K562 (cell line): ENCODE measurements at regions not wholly inside any gene's neighbourhood (a gene's known extent, or its start where the extent isn't known, plus 50 kb on each side); places are given as distances from the start of the nearest gene placed in this dataset.

Source experiments
- ATAC-seq: fragments of 200-7000 bp; cut with Tn5 transposase; 3 replicates; pipeline ENCODE4 v1.9.1; 2020; ENCODE audit warnings: moderate library complexity
- BruUV-seq: library from RNA; stranded (reverse); fragments of 400-500 nt; replicated peaks from 2 replicates; lab custom pipeline; 2021; lab: Mats Ljungman, UMichigan
- CTCF ChIA-PET: fragments of 300-600 bp; formaldehyde crosslinking; extraction: SDS; loops from one replicate; lab custom pipeline; 2021; ENCODE audit warnings: low intra/inter-chr PET ratio; lab: Yijun Ruan, JAX
- POLR2A ChIA-PET: fragments of 300-600, 350-650 bp; sonication (Branson Sonifier 250); formaldehyde crosslinking; extraction: SDS; loops from one replicate; lab custom pipeline; 2021; ENCODE audit warnings: antibody characterized with exemption, inconsistent platforms; lab: Yijun Ruan, JAX
- DNase-seq, 4 experiments: peaks; one replicate each; pipeline versions ENCODE4 v3.0.0 to v3.0.0-alpha.2; 2011 to 2018; ENCODE audit warnings: low spot score in 3 of 4, mixed read lengths in 3 of 4; ENCODE audit errors: extremely low read depth in 1 of 4
- FAIRE-seq: peaks from 2 replicates; lab custom pipeline; 2011; peaks lifted over from hg19 to GRCh38; lab: Jason Lieb, UNC
- H2AFZ ChIP-seq: 2 replicates; pipeline ENCODE4 v1.6.0; 2011; ENCODE audit warnings: low read depth, low read length, control low read depth, inconsistent platforms
- H3K27ac ChIP-seq: fragments of 200-600 bp; 3 replicates; pipeline ENCODE4 v1.8.0; 2011; ENCODE audit warnings: low read depth, mild to moderate bottlenecking, control low read depth, inconsistent platforms, low read length, moderate library complexity, mixed read lengths; ENCODE audit errors: extremely low read depth
- H3K27me3 ChIP-seq, 2 experiments: fragments of 300-600 bp in 1 of 2; 2 replicates in 1 of 2; 3 replicates in 1 of 2; pipeline versions ENCODE4 v1.6.0 to v1.8.0; 2011; ENCODE audit warnings: inconsistent platforms in 2 of 2, low read length in 2 of 2, mild to moderate bottlenecking in 1 of 2, mixed read lengths in 1 of 2, moderate library complexity in 1 of 2; ENCODE audit not compliant: control insufficient read depth in 2 of 2, insufficient read depth in 2 of 2
- H3K36me3 ChIP-seq: fragments of 300-600 bp; 3 replicates; pipeline ENCODE4 v1.8.0; 2011; ENCODE audit warnings: mild to moderate bottlenecking, low read length, inconsistent platforms; ENCODE audit not compliant: control insufficient read depth, insufficient read depth
- H3K4me1 ChIP-seq, 2 experiments: fragments of 200-600 bp in 1 of 2; replicated peaks in 1 of 2; 2 replicates in 1 of 2; 3 replicates in 1 of 2; pipeline versions ENCODE4 v1.5.1 to v1.8.0; 2011; ENCODE audit warnings: inconsistent platforms in 2 of 2, low read length in 2 of 2, mild to moderate bottlenecking in 1 of 2, mixed read lengths in 1 of 2, moderate library complexity in 1 of 2; ENCODE audit not compliant: control insufficient read depth in 2 of 2, insufficient read depth in 2 of 2
- H3K4me2 ChIP-seq: 2 replicates; pipeline ENCODE4 v1.6.1; 2011; ENCODE audit warnings: low read length, control low read depth, inconsistent platforms, mixed read lengths; ENCODE audit not compliant: insufficient read depth
- H3K4me3 ChIP-seq: fragments of 200-600 bp; sonication (generic), shearing (Covaris generic); 2 replicates; pipeline ENCODE4 v1.5.1; 2016; ENCODE audit warnings: control low read depth, inconsistent platforms
- H3K79me2 ChIP-seq: fragments of 200-600 bp; 3 replicates; pipeline ENCODE4 v1.8.0; 2011; ENCODE audit warnings: low read length, inconsistent platforms; ENCODE audit not compliant: control insufficient read depth, insufficient read depth
- H3K9ac ChIP-seq, 2 experiments: 2 replicates each; pipeline versions ENCODE4 v1.6.0 to v1.6.1; 2011; ENCODE audit warnings: low read depth in 2 of 2, low read length in 2 of 2, control low read depth in 1 of 2, inconsistent platforms in 1 of 2, mild to moderate bottlenecking in 1 of 2, mixed read lengths in 1 of 2; ENCODE audit not compliant: insufficient read depth in 1 of 2
- H3K9me1 ChIP-seq: one replicate; pipeline ENCODE4 v1.6.0; 2011; ENCODE audit warnings: inconsistent platforms, mild to moderate bottlenecking, low read length, moderate library complexity; ENCODE audit not compliant: control insufficient read depth, insufficient read depth
- H3K9me3 ChIP-seq: replicated peaks from 2 replicates; pipeline ENCODE4 v1.5.1; 2011; ENCODE audit warnings: low read depth, low read length, inconsistent platforms; ENCODE audit not compliant: control insufficient read depth, insufficient read depth
- H4K20me1 ChIP-seq: replicated peaks from 2 replicates; pipeline ENCODE4 v1.6.1; 2011; ENCODE audit warnings: low read length, inconsistent platforms, mixed read lengths; ENCODE audit not compliant: control insufficient read depth, insufficient read depth
- CEBPB ChIP-seq: fragments of 450-650 bp; IDR thresholded peaks from 2 replicates; pipeline ENCODE4 v1.6.1; 2016; ENCODE audit warnings: missing genetic modification characterization, missing compliant biosample characterization
- CEBPG ChIP-seq, 3 experiments: fragments of 200-800 bp in 1 of 3; sonication (Bioruptor generic) in 1 of 3; sonication (generic) in 1 of 3; formaldehyde crosslinking in 1 of 3; IDR thresholded peaks in 2 of 3; conservative IDR thresholded peaks in 1 of 3; 2 replicates each; pipeline versions ENCODE4 v1.6.1 to v1.8.0; 2016 to 2022; ENCODE audit warnings: missing compliant biosample characterization in 2 of 3, missing genetic modification characterization in 2 of 3, mild to moderate bottlenecking in 1 of 3, missing genetic modification reagents in 1 of 3
- CREBBP ChIP-seq: IDR thresholded peaks from one replicate; pipeline ENCODE4 v1.6.1; 2012; ENCODE audit warnings: low read depth, mild to moderate bottlenecking, control low read depth, inconsistent platforms, low read length
- MYC ChIP-seq, 2 experiments: fragments of 250-450 bp in 1 of 2; sonication (Bioruptor Pico) in 1 of 2; IDR thresholded peaks; 2 replicates each; pipeline versions ENCODE4 v1.5.1 to v1.6.1; 2012 to 2021; ENCODE audit warnings: low read depth in 2 of 2, borderline replicate concordance in 1 of 2, improper control_type of control experiment in 1 of 2, low read length in 1 of 2, mild to moderate bottlenecking in 1 of 2, moderate library complexity in 1 of 2
- THRAP3 ChIP-seq: fragments of 450-650 bp; IDR thresholded peaks from 2 replicates; pipeline ENCODE4 v1.6.1; 2016; ENCODE audit warnings: mild to moderate bottlenecking, inconsistent platforms, borderline replicate concordance
- ZKSCAN8 ChIP-seq: fragments of 200-800 bp; sonication (Bioruptor generic); IDR thresholded peaks from 2 replicates; pipeline ENCODE4 v1.6.1; 2016; ENCODE audit warnings: missing genetic modification characterization, missing compliant biosample characterization
- ZNF174 ChIP-seq: fragments of 250-450 bp; sonication (Bioruptor Pico); IDR thresholded peaks from 2 replicates; pipeline ENCODE4 v1.4.0; 2020; ENCODE audit warnings: mild to moderate bottlenecking
- ZNF239 ChIP-seq: fragments of 250-450 bp; sonication (Bioruptor Pico); IDR thresholded peaks from 2 replicates; pipeline ENCODE4 v1.4.0; 2020; ENCODE audit warnings: mild to moderate bottlenecking
- WGBS: fragments of 100-300 bp; shearing (Covaris generic); methylation state at CpG from one replicate; pipeline ENCODE4 v1.1.6; 2016; ENCODE audit warnings: low coverage, mixed read lengths; ENCODE audit not compliant: insufficient coverage; ENCODE audit errors: missing lambda C conversion rate; 5-methylcytosine and 5-hydroxymethylcytosine counted together
- in situ Hi-C: fragments of 300-500 bp; cut with MboI; formaldehyde crosslinking; loops from 4 replicates; pipeline ENCODE4 v1.15.0; 2018; ENCODE audit warnings: inconsistent platforms, mixed read lengths
- intact Hi-C: fragments of 100-400 bp; cut with micrococcal nuclease; formaldehyde crosslinking; loops from 2 replicates; pipeline ENCODE4 v1.14.2; 2022
- TF ChIP-seq, protein P1 (sequence below): fragments of 450-650 bp; conservative IDR thresholded peaks from 2 replicates; pipeline ENCODE4 v1.6.1; 2016; ENCODE audit warnings: missing genetic modification characterization, low read depth, mild to moderate bottlenecking, missing compliant biosample characterization, moderate library complexity

- Histone ChIP-seq H3K27me3 (no peaks in the 10 kb centered on the region), H2AFZ (no peak overlapping the region), H3K9me1 (no peaks in the 10 kb centered on the region), H3K9me3 (peaks cover 3% of the 10 kb centered on the region; the same call in 1 of the 2 replicates), H4K20me1 (no peaks in the 10 kb centered on the region), H3K4me3 (no peak overlapping the region), H3K36me3 (no peaks in the 10 kb centered on the region), H3K79me2 (no peaks in the 10 kb centered on the region), H3K27ac (no peak overlapping the region), H3K4me1 (no peaks in the 10 kb centered on the region), H3K4me2 (no peak overlapping the region), H3K9ac (no peak overlapping the region)
- FAIRE-seq, result no peak
- 0% methylated on average over 1 of the region's 1 CpG for WGBS
- intact Hi-C loops (no loop called here), in situ Hi-C loops (no loop called here)
- no peak for ATAC-seq
- POLR2A ChIA-PET, result no interaction called here
- TF ChIP-seq CEBPB, result peak; percentile 58
- TF ChIP-seq ZNF174 (CRISPR knock-in tag), result no peak
- no peak for TF ChIP-seq CEBPG (CRISPR knock-in tag; IDR thresholded peaks at IDR 0.05)
- TF ChIP-seq CEBPG (tag; conservative IDR thresholded peaks at IDR 0.05 in 1 of 2, IDR thresholded peaks at IDR 0.05 in 1 of 2), result peak in 1 of 2 experiments; percentile 88; a peak in 2 of 4 replicates
- TF ChIP-seq ZKSCAN8 (CRISPR knock-in tag), result no peak
- CTCF ChIA-PET, result interaction anchor here (0.6 kb wide), 1 partner anchor 711 kb away, joined by 3 read pairs; no protein-coding TSS in a partner anchor
- no TSS peak for BruUV-seq
- DNase-seq, result no peak
Measured at GRCh38 chr1:68831281-68831680, 334.4 kb upstream of the DEPDC1 start.

DNA sequence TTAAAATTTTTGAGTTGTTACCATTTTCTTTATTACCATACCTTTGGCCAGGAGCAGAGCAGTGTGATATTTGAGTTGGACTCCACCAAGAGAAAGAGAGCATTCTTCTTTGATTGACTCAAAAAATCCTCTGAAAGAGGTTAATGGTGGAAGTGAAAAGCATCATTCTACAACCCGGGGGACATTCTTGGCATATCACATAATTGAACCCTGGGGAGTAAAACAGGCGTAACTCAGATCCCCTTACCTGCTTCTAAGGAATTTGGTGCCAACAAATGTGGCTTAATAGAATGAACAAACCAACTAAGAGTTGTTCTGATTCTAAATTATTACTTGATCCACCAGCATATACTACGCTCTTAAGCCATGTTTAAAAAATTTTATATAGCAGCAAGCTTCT lies 351.1 kb upstream of the DEPDC1 start:
- 3% methylated on average over 3 of the region's 3 CpGs for WGBS
- CTCF ChIA-PET, result no interaction called here
- no peaks in the 10 kb centered on the region for H3K79me2 ChIP-seq
- no peaks in the 10 kb centered on the region for H3K9me1 ChIP-seq
- no peak overlapping the region for H3K4me2 ChIP-seq
- H3K4me3 ChIP-seq, result no peak overlapping the region
- POLR2A ChIA-PET, result no interaction called here
- ATAC-seq (no peak), FAIRE-seq (no peak), DNase-seq (no peak)
- no peaks in the 10 kb centered on the region for H3K36me3 ChIP-seq
- intact Hi-C loops, result no loop called here
- H3K9me3 ChIP-seq, result no peaks in the 10 kb centered on the region
- H3K9ac ChIP-seq, result no peak overlapping the region
- no peaks in the 10 kb centered on the region for H3K27me3 ChIP-seq
- no peaks in the 10 kb centered on the region for H3K4me1 ChIP-seq
- no peak overlapping the region for H3K27ac ChIP-seq
- H2AFZ ChIP-seq, result no peak overlapping the region
- BruUV-seq, result no TSS peak
- H4K20me1 ChIP-seq, result no peaks in the 10 kb centered on the region
- TF ChIP-seq ZNF239 (CRISPR knock-in tag) (no peak), CREBBP (no peak), MYC (IDR thresholded peaks at IDR 0.05; ENCODE audit: low read depth, low read length) (no peak), MYC (CRISPR knock-in tag; IDR thresholded peaks at IDR 0.05; ENCODE audit: borderline replicate concordance, low read depth) (no peak), THRAP3 (no peak)
- TF ChIP-seq, protein P1, sequence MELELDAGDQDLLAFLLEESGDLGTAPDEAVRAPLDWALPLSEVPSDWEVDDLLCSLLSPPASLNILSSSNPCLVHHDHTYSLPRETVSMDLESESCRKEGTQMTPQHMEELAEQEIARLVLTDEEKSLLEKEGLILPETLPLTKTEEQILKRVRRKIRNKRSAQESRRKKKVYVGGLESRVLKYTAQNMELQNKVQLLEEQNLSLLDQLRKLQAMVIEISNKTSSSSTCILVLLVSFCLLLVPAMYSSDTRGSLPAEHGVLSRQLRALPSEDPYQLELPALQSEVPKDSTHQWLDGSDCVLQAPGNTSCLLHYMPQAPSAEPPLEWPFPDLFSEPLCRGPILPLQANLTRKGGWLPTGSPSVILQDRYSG (tag), result no peak
- in situ Hi-C loops, result no loop called here
